ENCODE measurements at regions not wholly inside any gene's neighbourhood (a gene's known extent, or its start where the extent isn't known, plus 50 kb on each side); places are given as distances from the start of the nearest gene placed in this dataset.

DNA sequence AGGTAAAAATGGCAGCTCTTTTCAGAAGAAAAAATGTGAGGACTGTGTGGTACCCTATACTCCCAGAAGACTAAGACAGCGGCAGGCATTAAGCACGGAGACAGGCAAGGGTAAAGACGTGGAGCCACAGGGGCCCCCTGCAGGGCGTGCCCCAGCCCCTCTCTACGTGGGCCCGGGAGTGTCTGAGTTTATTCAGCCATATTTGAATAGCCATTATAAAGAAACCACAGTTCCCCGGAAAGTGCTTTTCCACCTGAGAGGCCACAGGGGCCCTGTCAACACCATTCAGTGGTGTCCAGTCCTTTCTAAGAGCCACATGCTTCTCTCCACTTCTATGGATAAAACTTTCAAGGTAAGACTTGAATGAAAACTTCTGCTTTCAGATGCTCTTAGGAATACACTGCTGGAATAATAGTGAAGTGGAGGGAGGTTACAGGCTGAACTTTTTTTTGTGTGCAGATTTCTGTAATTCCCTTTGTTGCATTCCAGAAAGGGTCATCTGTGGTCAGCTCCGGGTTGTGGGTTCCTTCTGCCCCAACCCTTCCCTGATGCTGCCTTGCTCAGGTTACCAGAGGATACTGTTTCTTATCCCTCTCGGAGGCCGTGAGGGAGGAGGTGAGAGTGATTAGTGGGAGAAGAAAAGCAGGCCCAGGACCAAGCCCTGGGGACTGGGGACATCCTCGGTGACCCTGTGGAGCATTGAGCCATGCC lies 58.4 kb downstream of the SLC25A47 start:
- Histone ChIP-seq H3K27me3 (ENCODE audit: control insufficient read depth in 2 of 2, insufficient read depth in 2 of 2, low read length in 2 of 2) (no peaks in the 10 kb centered on the region), H3K4me1 (ENCODE audit: control insufficient read depth in 2 of 2, insufficient read depth in 2 of 2, low read length in 2 of 2) (peaks cover 14 to 17% of the 10 kb centered on the region in 2 donors), H3K9ac (ENCODE audit: low read depth in 1 of 2, low read length in 2 of 2) (no peak overlapping the region), H3K27ac (ENCODE audit: low read depth in 2 of 2, low read length in 2 of 2) (no peak overlapping the region), H3K4me3 (ENCODE audit: low read length in 2 of 2) (no peak overlapping the region), H3K36me3 (ENCODE audit: control insufficient read depth in 2 of 2, insufficient read depth in 2 of 2, low read length in 2 of 2) (peaks cover 5 to 7% of the 10 kb centered on the region in 2 donors), H3K9me3 (ENCODE audit: control insufficient read depth in 2 of 2, low read length in 2 of 2) (no peaks in the 10 kb centered on the region)

DNA sequence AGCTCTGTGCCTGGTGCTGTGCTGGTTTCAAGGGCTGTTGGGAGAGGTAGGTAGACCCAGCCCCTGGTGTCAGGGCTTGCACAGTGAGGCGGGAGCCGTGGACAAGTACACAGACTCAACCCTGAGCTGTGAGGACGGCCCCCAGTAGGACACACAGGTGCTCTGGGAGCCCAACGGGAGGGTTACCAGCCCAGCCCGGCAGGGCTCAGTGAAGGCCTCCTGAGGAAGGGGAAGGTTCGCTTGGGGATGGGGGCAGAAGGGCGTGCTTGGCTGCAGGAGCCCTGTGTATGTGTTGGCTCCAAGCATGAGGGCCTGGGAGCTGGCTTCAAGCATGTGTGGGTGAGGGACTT lies 58.9 kb downstream of the SLC25A47 start:
- H3K4me3 ChIP-seq (ENCODE audit: low read length in 2 of 2), result no peak overlapping the region
- H3K9ac ChIP-seq (ENCODE audit: low read depth in 1 of 2, low read length in 2 of 2), result no peak overlapping the region
- peaks cover 9 to 12% of the 10 kb centered on the region in 2 donors for H3K4me1 ChIP-seq (ENCODE audit: control insufficient read depth in 2 of 2, insufficient read depth in 2 of 2, low read length in 2 of 2)
- H3K27me3 ChIP-seq (ENCODE audit: control insufficient read depth in 2 of 2, insufficient read depth in 2 of 2, low read length in 2 of 2), result no peaks in the 10 kb centered on the region
- H3K27ac ChIP-seq (ENCODE audit: low read depth in 2 of 2, low read length in 2 of 2), result no peak overlapping the region
- H3K36me3 ChIP-seq (ENCODE audit: control insufficient read depth in 2 of 2, insufficient read depth in 2 of 2, low read length in 2 of 2), result peaks cover 5 to 7% of the 10 kb centered on the region in 2 donors
- no peaks in the 10 kb centered on the region for H3K9me3 ChIP-seq (ENCODE audit: control insufficient read depth in 2 of 2, low read length in 2 of 2)

DNA sequence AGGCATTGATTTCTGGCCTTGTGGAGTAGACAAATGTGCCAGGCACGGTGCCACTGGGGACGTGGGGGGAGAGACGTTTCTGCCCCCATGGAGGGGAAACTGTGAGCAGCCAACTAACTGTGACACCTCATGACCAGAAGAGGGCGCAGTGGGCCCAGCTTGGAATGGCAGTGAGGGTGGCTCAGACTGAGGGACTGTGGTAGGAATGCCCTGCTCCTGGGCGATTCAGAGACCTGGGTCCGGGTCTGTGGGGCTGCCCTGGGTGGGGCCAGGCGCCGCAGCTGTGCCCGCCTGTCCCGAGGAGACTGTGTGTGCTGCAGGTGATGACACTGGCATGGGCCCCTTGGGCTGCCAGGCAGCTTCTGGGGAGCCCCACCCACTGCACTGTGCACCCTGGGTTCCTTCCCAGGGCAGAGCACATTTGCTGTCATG lies 60.6 kb downstream of the SLC25A47 start:
- peak overlapping the region in 1 of 2 donors; percentile 22 for H3K9ac ChIP-seq (ENCODE audit: low read depth in 1 of 2, low read length in 2 of 2)

DNA sequence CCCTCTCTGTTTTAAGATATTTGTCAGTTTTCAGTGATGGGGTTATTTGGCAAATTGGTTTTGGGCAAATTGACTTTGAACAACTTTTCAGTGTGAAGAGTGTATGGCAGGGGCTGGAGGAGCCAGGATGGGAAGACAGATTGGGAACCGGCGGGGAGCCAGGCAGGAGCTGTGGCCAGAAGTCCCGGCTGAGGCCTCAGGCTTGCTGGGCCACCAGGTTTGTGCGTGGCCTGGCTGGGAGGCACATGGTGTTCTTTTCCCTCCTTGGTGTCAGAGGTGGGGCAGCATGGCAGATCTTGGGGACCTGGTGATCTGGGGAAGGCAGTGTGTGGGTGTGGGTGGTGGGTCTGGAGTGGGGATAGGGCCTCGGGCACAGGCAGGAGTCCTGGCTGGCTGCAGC lies 61.1 kb downstream of the SLC25A47 start:
- no peaks in the 10 kb centered on the region for H3K27me3 ChIP-seq (ENCODE audit: control insufficient read depth in 2 of 2, insufficient read depth in 2 of 2, low read length in 2 of 2)
- H3K4me1 ChIP-seq (ENCODE audit: control insufficient read depth in 2 of 2, insufficient read depth in 2 of 2, low read length in 2 of 2), result peaks cover 13 to 22% of the 10 kb centered on the region in 2 donors
- H3K36me3 ChIP-seq (ENCODE audit: control insufficient read depth in 2 of 2, insufficient read depth in 2 of 2, low read length in 2 of 2), result peaks cover 5 to 7% of the 10 kb centered on the region in 2 donors
- no peak overlapping the region for H3K4me3 ChIP-seq (ENCODE audit: low read length in 2 of 2)
- H3K9ac ChIP-seq (ENCODE audit: low read depth in 1 of 2, low read length in 2 of 2), result peak overlapping the region in 1 of 2 donors; percentile 26
- no peaks in the 10 kb centered on the region for H3K9me3 ChIP-seq (ENCODE audit: control insufficient read depth in 2 of 2, low read length in 2 of 2)
- no peak overlapping the region for H3K27ac ChIP-seq (ENCODE audit: low read depth in 2 of 2, low read length in 2 of 2)

More for the DNA sequence above, 60.6 kb downstream of the SLC25A47 start:
- H3K36me3 ChIP-seq (ENCODE audit: control insufficient read depth in 2 of 2, insufficient read depth in 2 of 2, low read length in 2 of 2), result peaks cover 5 to 7% of the 10 kb centered on the region in 2 donors
- H3K27ac ChIP-seq (ENCODE audit: low read depth in 2 of 2, low read length in 2 of 2), result no peak overlapping the region
- no peaks in the 10 kb centered on the region for H3K27me3 ChIP-seq (ENCODE audit: control insufficient read depth in 2 of 2, insufficient read depth in 2 of 2, low read length in 2 of 2)
- H3K4me1 ChIP-seq (ENCODE audit: control insufficient read depth in 2 of 2, insufficient read depth in 2 of 2, low read length in 2 of 2), result peaks cover 10 to 17% of the 10 kb centered on the region in 2 donors
- H3K9me3 ChIP-seq (ENCODE audit: control insufficient read depth in 2 of 2, low read length in 2 of 2), result no peaks in the 10 kb centered on the region
- H3K4me3 ChIP-seq (ENCODE audit: low read length in 2 of 2), result no peak overlapping the region

DNA sequence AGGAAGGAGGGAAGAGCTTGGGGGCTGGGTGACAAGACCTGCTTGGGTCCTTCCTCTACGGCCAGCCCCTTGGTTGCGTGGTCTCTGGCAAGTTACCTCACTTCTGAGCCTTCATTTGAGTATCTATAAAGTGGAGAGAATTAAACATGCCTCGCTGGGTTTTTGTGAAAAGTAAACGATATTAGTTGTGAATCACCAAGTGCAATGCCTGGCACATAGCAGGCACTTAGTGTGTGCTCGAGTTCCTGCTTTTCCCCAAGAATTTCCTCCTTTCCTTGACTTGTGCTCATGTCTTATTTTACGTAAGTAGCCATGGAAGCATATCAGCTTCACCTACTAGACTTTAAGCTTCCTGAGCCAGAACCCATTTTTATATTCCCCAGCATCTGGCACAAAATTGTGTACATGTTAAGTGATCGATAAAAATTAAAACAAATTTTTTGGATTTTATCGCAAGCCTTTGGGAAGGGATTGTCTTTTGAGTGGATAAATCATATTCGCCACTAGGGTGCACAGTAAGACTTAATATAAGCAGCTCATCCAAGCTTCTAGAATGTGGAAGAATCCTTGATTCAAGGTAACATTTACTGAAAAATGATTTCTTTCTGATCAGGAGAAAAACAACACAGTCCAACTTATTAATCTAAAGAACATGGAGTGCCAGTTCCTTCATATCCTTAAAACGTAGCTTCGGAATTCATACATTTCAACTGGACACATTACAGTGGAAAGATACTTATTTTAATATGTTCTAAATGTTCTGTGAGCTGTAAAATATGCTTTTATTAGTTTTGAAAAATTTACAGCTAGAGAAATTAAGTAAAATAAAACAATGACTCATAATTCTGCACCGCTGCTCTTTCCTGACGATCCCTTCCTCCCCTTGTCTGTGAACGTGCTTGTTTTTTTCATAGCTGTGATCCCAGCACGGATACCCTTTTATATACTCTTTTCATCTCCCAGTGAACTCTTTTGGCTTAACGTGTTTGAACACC lies 62.0 kb downstream of the SLC25A47 start:
- Histone ChIP-seq H3K4me1 (ENCODE audit: control insufficient read depth in 2 of 2, insufficient read depth in 2 of 2, low read length in 2 of 2) (peaks cover 18 to 30% of the 10 kb centered on the region in 2 donors), H3K9ac (ENCODE audit: low read depth in 1 of 2, low read length in 2 of 2) (peak overlapping the region in 1 of 2 donors; percentile 26), H3K4me3 (ENCODE audit: low read length in 2 of 2) (no peak overlapping the region), H3K27ac (ENCODE audit: low read depth in 2 of 2, low read length in 2 of 2) (no peak overlapping the region), H3K9me3 (ENCODE audit: control insufficient read depth in 2 of 2, low read length in 2 of 2) (no peaks in the 10 kb centered on the region), H3K36me3 (ENCODE audit: control insufficient read depth in 2 of 2, insufficient read depth in 2 of 2, low read length in 2 of 2) (peaks cover 5 to 7% of the 10 kb centered on the region in 2 donors), H3K27me3 (ENCODE audit: control insufficient read depth in 2 of 2, insufficient read depth in 2 of 2, low read length in 2 of 2) (no peaks in the 10 kb centered on the region)

DNA sequence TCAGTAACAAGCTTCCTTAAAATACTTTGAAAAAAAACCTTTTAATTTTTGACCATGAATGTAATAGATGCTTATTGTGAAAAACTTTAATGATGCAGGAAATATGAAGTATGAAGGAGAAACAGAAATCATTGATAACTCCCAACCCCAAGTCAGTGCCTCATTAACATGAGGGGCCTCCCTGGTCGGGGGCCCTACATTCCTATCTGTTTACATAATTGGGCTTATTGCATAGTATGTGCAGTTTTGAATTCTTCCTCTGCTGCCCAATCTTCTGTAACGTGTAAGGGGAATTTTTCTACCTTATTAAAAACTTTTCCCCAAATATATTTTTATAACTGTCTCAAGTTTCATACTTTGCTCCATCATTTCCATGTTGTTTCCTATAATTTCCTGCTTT lies 63.0 kb downstream of the SLC25A47 start:
- Histone ChIP-seq H3K36me3 (ENCODE audit: control insufficient read depth in 2 of 2, insufficient read depth in 2 of 2, low read length in 2 of 2) (peaks cover 5 to 7% of the 10 kb centered on the region in 2 donors), H3K4me1 (ENCODE audit: control insufficient read depth in 2 of 2, insufficient read depth in 2 of 2, low read length in 2 of 2) (peaks cover 23 to 40% of the 10 kb centered on the region in 2 donors), H3K9ac (ENCODE audit: low read depth in 1 of 2, low read length in 2 of 2) (no peak overlapping the region), H3K27me3 (ENCODE audit: control insufficient read depth in 2 of 2, insufficient read depth in 2 of 2, low read length in 2 of 2) (no peaks in the 10 kb centered on the region), H3K4me3 (ENCODE audit: low read length in 2 of 2) (no peak overlapping the region), H3K27ac (ENCODE audit: low read depth in 2 of 2, low read length in 2 of 2) (no peak overlapping the region), H3K9me3 (ENCODE audit: control insufficient read depth in 2 of 2, low read length in 2 of 2) (no peaks in the 10 kb centered on the region)

DNA sequence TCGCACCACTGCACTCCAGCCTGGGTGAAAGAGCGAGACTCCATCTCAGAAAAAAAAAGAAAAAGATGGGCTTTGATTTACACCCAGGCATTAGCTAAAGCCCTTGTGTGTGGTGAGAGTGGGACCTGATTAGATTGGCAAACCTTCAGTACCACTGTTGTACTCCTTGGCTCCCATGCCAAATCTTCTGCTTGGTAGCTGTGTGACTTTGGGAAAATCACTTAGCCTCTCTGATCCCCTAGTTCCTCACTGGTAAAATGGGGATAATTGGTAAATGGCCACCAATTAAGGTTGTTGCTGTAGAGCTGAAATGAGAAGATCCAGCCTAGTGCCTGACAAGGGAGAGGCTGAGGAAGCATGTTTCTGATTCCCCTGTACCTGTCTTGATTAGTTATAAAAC lies 63.7 kb downstream of the SLC25A47 start:
- H3K9me3 ChIP-seq (ENCODE audit: control insufficient read depth in 2 of 2, low read length in 2 of 2), result no peaks in the 10 kb centered on the region
- H3K9ac ChIP-seq (ENCODE audit: low read depth in 1 of 2, low read length in 2 of 2), result no peak overlapping the region
- H3K4me3 ChIP-seq (ENCODE audit: low read length in 2 of 2), result no peak overlapping the region
- peaks cover 5 to 7% of the 10 kb centered on the region in 2 donors for H3K36me3 ChIP-seq (ENCODE audit: control insufficient read depth in 2 of 2, insufficient read depth in 2 of 2, low read length in 2 of 2)
- no peaks in the 10 kb centered on the region for H3K27me3 ChIP-seq (ENCODE audit: control insufficient read depth in 2 of 2, insufficient read depth in 2 of 2, low read length in 2 of 2)
- peaks cover 23 to 43% of the 10 kb centered on the region in 2 donors for H3K4me1 ChIP-seq (ENCODE audit: control insufficient read depth in 2 of 2, insufficient read depth in 2 of 2, low read length in 2 of 2)
- no peak overlapping the region for H3K27ac ChIP-seq (ENCODE audit: low read depth in 2 of 2, low read length in 2 of 2)

DNA sequence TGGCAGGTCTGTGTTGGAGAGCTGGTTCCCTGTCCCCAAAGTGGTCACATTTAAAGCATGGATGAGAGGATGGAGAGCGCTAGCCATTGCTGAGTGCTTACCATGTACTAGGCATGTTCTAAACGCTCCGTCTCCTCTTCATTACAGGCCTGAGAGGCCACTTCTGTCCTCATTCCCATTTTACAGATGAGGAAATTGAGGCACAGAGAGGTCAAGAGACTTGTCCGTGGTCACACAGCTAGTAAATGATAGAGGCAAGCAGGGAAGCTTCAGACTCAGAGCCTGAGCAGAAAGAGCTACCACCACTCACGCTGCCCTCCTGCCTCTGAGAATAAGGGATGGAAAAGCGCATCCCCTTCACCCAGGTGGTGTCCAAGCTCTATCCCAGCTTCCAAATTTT lies 64.3 kb downstream of the SLC25A47 start:
- Histone ChIP-seq H3K27ac (ENCODE audit: low read depth in 2 of 2, low read length in 2 of 2) (peak overlapping the region; percentile 86 to 91), H3K4me1 (ENCODE audit: control insufficient read depth in 2 of 2, insufficient read depth in 2 of 2, low read length in 2 of 2) (peaks cover 23 to 43% of the 10 kb centered on the region in 2 donors)

DNA sequence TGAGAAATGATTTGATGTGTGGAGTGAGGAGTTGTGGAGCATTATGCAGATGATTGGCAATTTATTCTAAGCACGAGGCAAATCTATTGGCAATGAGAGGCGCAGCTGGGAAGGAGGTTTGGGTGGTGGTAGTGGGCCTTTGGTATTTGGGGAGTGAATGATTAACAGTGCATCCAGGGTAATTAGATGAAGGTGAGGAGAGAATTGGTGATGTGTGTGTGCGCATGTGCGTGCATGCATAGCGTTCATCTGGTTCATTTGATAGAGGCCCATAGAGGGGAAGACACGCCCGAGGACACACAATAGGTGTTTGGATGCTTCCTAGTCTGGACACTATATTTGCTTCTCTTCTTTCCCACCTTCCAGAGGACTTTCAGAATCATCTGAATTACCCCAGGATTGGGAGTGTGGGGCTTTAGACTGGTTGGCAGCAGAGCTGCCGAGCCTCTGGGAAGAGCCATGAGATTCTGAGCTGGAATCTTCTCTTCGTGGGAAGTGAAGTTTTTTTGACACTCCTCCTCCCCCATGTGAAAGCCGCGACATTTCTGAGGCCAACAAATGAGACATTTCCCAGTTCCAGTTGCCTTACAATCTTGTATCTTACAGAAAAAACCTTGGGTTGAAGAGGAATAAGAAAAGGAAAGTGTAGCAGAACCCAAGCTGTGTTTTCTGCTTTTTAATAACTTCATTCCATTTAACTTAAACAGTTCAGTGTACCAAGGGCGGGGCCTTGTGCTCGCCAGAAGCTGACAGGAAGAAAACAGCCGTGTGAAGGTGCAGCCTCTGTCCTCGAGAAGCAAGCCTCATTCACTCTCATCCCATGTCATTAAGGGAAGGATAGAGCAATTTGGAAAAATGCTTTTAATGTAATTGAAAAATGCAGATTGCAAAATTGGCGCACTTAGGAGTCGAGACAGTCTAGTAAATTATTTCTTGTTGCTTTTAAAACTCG lies 65.2 kb downstream of the SLC25A47 start:
- H3K27me3 ChIP-seq (ENCODE audit: control insufficient read depth in 2 of 2, insufficient read depth in 2 of 2, low read length in 2 of 2), result no peaks in the 10 kb centered on the region
- H3K9me3 ChIP-seq (ENCODE audit: control insufficient read depth in 2 of 2, low read length in 2 of 2), result no peaks in the 10 kb centered on the region
- H3K27ac ChIP-seq (ENCODE audit: low read depth in 2 of 2, low read length in 2 of 2), result peak overlapping the region; percentile 86 to 91
- H3K36me3 ChIP-seq (ENCODE audit: control insufficient read depth in 2 of 2, insufficient read depth in 2 of 2, low read length in 2 of 2), result no peaks in the 10 kb centered on the region
- peak overlapping the region; percentile 24 to 62 for H3K4me3 ChIP-seq (ENCODE audit: low read length in 2 of 2)
- H3K9ac ChIP-seq (ENCODE audit: low read depth in 1 of 2, low read length in 2 of 2), result peak overlapping the region; percentile 17 to 61
- peaks cover 25 to 51% of the 10 kb centered on the region in 2 donors for H3K4me1 ChIP-seq (ENCODE audit: control insufficient read depth in 2 of 2, insufficient read depth in 2 of 2, low read length in 2 of 2)

More for the DNA sequence above, 64.3 kb downstream of the SLC25A47 start:
- Histone ChIP-seq H3K9ac (ENCODE audit: low read depth in 1 of 2, low read length in 2 of 2) (peak overlapping the region in 1 of 2 donors; percentile 22), H3K36me3 (ENCODE audit: control insufficient read depth in 2 of 2, insufficient read depth in 2 of 2, low read length in 2 of 2) (peaks cover 0 to 2% of the 10 kb centered on the region in 2 donors), H3K4me3 (ENCODE audit: low read length in 2 of 2) (no peak overlapping the region), H3K9me3 (ENCODE audit: control insufficient read depth in 2 of 2, low read length in 2 of 2) (no peaks in the 10 kb centered on the region), H3K27me3 (ENCODE audit: control insufficient read depth in 2 of 2, insufficient read depth in 2 of 2, low read length in 2 of 2) (no peaks in the 10 kb centered on the region)

Measured in mucosa of rectum (tissue), 2 donors.